GM12873 (cell line): ENCODE measurements at regions not wholly inside any gene's neighbourhood (a gene's known extent, or its start where the extent isn't known, plus 50 kb on each side); places are given as distances from the start of the nearest gene placed in this dataset.

Experiments
- TF ChIP-seq, protein P1 (sequence below): IDR thresholded peaks from 2 replicates; pipeline ENCODE4 v1.5.1; 2012; ENCODE audit warnings: low read depth, mild to moderate bottlenecking, moderate library complexity, low read length, control low read depth; ENCODE audit not compliant: insufficient read depth; ENCODE audit errors: missing control alignments

DNA sequence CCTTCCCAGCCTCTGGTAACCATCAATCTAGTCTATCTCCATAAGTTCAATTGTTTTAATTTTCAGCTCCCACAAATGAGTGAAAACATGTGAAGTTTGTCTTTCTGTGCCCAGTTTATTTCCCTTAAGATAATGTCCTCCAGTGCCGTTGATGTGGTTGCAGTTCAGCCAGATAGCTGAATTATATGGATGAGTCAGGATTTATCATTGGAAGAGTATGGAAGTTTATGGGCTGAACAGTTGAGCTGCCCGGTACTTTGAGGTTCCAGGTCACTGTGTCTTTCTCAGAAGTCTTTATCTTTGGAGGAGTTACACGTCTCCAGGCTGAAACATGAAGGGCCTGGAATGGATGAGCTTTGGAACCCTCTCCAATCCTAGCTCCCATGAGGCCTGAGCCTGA lies 120.1 kb downstream of the ASCL4 start:
- TF ChIP-seq, protein P1, sequence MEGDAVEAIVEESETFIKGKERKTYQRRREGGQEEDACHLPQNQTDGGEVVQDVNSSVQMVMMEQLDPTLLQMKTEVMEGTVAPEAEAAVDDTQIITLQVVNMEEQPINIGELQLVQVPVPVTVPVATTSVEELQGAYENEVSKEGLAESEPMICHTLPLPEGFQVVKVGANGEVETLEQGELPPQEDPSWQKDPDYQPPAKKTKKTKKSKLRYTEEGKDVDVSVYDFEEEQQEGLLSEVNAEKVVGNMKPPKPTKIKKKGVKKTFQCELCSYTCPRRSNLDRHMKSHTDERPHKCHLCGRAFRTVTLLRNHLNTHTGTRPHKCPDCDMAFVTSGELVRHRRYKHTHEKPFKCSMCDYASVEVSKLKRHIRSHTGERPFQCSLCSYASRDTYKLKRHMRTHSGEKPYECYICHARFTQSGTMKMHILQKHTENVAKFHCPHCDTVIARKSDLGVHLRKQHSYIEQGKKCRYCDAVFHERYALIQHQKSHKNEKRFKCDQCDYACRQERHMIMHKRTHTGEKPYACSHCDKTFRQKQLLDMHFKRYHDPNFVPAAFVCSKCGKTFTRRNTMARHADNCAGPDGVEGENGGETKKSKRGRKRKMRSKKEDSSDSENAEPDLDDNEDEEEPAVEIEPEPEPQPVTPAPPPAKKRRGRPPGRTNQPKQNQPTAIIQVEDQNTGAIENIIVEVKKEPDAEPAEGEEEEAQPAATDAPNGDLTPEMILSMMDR: no peak

DNA sequence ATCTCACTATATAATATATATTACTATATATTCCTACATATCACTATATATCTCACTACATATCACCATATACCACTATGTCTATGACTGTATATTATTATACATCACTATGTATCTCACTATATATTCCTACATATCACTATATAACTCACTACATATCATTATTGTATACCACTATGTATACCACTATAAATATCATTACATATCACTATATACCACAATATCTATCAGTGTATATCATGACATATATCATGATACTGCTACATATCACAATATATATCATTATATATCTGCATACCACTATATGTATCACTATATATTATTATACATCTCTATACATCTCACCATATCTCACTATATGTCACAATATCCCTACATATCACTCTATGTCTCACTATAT lies 121.5 kb downstream of the ASCL4 start:
- TF ChIP-seq, protein P1: no peak

DNA sequence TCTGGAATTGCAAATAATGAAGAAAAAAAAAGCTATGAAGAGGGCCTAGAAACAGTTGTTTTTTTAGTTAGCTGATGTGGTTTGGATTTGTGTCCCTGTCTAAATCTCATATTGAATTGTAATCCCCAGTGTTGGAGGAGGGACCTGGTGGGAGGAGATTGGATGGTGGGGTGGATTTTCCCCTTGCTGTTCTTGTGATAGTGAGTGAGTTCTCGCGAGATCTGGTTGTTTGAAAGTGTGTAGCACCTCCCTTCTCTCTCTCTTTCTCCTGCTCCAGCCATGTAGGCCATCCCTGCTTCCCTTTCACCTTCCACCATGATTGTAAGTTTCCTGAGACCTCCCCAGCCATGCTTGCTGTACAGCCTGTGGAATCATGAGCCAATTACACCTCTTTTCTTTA lies 126.1 kb downstream of the ASCL4 start:
- TF ChIP-seq, protein P1: no peak

DNA sequence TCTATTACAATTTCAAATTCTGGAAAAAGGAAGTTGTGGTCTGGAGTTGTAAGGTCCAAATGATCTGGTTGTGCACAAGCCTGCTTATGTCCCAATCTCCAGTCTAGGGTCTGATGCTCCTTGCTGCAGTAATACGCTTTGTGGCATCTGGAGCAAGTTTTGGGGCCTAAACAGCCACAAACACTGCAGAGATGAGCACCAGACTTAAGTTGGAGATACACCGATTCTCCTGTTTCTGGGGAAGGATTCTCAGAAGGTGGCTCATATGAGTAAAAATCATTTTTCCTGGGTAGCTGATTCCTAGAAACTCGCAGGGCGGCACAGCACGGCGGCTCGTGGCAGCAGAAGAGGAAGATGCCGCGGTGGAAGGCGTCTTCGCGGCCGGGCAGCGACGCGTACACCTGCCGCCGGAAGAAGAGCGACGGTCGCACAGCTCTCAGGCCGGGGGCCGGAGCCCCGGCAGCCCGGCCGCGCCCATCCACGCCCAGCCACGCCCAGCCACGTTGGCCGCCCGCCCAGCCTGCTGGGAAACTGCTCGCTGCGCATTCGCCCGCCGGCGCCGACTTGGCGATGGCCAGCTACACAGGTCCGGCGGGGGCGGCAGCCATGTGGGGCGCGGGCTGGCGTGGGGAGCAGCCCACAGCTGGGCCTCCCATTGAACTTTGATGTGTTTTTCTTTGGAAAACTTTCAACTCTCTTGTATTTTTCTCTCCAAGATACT lies 129.0 kb downstream of the ASCL4 start:
- TF ChIP-seq, protein P1: no peak

DNA sequence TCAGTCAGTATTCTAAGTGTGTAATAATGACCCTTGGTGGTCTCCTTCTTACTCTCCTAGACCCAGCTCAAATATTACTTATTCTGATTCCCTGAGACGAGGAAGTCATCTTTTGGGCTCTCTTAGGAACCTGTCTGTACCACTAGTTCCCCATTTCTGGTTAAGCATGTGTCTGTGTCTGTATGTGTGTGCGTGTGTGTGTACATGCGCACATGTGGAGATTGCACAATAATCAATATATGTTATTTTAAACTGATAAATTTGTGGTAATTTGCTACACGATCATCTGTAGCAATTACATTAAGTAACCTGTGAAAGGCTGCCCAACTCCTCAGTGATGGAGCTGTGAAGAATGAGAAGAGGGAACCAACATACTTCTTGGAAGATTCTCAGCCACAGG lies 132.2 kb downstream of the ASCL4 start:
- TF ChIP-seq, protein P1: no peak

DNA sequence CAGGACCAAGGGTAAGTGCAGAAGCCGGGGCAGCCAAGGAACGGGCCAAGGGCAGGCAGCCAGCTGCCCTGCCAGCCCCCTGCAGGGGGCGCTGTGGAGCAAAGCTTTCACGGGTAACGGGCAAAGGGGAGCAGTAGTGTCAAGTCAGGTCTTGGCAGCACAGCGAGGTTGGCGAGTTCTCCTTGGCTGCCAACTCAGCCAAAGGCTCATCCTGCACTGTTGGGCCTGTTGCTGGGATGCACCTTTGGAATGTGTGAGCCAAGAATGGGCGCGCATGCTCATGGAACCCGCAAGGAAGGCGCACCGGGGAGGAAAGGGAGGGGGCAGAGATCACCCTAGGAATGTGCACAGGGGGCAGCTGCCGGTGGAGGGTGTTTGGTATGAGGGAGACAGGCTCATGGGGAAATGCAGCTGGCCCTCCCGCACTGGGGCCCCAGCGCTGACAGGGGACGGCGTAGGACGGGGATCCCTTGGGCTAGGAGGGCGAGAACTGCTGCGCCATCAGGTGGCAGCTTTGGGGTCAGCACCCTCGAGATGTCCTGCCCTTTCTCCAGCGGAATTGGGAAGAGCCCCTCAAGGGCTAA lies 138.0 kb downstream of the ASCL4 start:
- TF ChIP-seq, protein P1: peak; percentile 99

DNA sequence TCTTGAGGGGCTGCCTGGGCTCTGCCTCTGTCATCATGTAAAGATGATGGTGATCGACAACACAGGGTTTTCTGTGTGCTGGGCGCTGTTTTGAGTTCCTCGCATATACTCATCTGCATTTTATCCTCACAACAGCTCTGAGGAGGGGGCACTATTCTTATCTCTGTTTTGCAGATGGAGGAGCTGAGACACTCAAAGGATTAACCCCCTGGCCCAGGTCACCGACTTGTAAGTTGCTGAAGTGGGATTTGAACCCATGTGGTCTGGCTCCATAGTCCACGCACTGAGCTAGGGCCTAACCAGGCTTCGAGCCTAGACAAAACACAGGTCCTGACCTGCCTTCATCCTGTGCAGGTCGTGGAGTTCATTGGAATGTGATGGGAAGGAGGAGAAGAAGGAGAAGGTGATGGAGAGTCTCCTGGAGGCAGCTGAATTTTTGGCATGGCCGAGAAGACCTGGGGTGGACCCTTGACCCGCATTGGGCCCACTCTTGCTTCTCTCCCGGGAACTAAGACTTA lies 140.0 kb downstream of the ASCL4 start:
- TF ChIP-seq, protein P1: no peak
